Karpas-422 (cell line): ENCODE measurements at regions not wholly inside any gene's neighbourhood (a gene's known extent, or its start where the extent isn't known, plus 50 kb on each side); places are given as distances from the start of the nearest gene placed in this dataset.

Source experiments
- DNase-seq: peaks from one replicate; pipeline ENCODE4 v3.0.0-alpha.2; 2015
- H2AFZ ChIP-seq: fragments of 200-600 bp; sonication (generic); 2 replicates; pipeline ENCODE4 v1.6.1; 2014; ENCODE audit warnings: antibody characterized with exemption, low read length, mixed read lengths
- H3K27ac ChIP-seq: fragments of 200-600 bp; sonication (generic); 2 replicates; pipeline ENCODE4 v1.5.1; 2014; ENCODE audit warnings: mild to moderate bottlenecking, low read length, moderate library complexity
- H3K27me3 ChIP-seq: fragments of 200-600 bp; sonication (generic); 2 replicates; pipeline ENCODE4 v1.6.1; 2014; ENCODE audit warnings: low read length, mixed read lengths
- H3K36me3 ChIP-seq: fragments of 200-600 bp; sonication (generic); 2 replicates; pipeline ENCODE4 v1.6.1; 2014; ENCODE audit warnings: low read length, mixed read lengths; ENCODE audit not compliant: insufficient read depth
- H3K4me1 ChIP-seq: fragments of 200-600 bp; sonication (generic); 2 replicates; pipeline ENCODE4 v1.6.1; 2014; ENCODE audit warnings: mild to moderate bottlenecking, low read length, mixed read lengths
- H3K4me2 ChIP-seq: fragments of 200-600 bp; sonication (generic); 2 replicates; pipeline ENCODE4 v1.6.1; 2014; ENCODE audit warnings: low read length, low read depth, mild to moderate bottlenecking; ENCODE audit not compliant: poor library complexity, severe bottlenecking
- H3K4me3 ChIP-seq: fragments of 200-600 bp; sonication (generic); 2 replicates; pipeline ENCODE4 v1.5.1; 2014; ENCODE audit warnings: mild to moderate bottlenecking, antibody characterized with exemption, low read length, mixed read lengths
- H3K79me2 ChIP-seq: fragments of 200-600 bp; sonication (generic); 2 replicates; pipeline ENCODE4 v1.6.1; 2014; ENCODE audit warnings: mild to moderate bottlenecking, low read length, mixed read lengths
- H3K9ac ChIP-seq: fragments of 200-600 bp; sonication (generic); 2 replicates; pipeline ENCODE4 v1.6.0; 2014; ENCODE audit warnings: low read length
- H3K9me2 ChIP-seq: fragments of 200-600 bp; sonication (generic), shearing (Covaris generic); replicated peaks from 2 replicates; pipeline ENCODE4 v1.6.0; 2014; ENCODE audit warnings: mild to moderate bottlenecking, low read length, moderate library complexity; ENCODE audit not compliant: insufficient read depth
- H3K9me3 ChIP-seq: fragments of 300-700, 200-600 bp; sonication (generic); 2 replicates; pipeline ENCODE4 v1.6.1; 2014; ENCODE audit warnings: low read length, mixed read lengths
- H4K20me1 ChIP-seq: fragments of 200-600 bp; sonication (generic); 2 replicates; pipeline ENCODE4 v1.6.1; 2014; ENCODE audit warnings: mild to moderate bottlenecking, antibody characterized with exemption, low read length, low read depth; ENCODE audit not compliant: insufficient read depth

GRCh38 chr7:136709876-136710275 lies 158.6 kb upstream of the CHRM2 start:
- Histone ChIP-seq H3K9ac (no peak overlapping the region), H3K27ac (no peak overlapping the region)

DNA sequence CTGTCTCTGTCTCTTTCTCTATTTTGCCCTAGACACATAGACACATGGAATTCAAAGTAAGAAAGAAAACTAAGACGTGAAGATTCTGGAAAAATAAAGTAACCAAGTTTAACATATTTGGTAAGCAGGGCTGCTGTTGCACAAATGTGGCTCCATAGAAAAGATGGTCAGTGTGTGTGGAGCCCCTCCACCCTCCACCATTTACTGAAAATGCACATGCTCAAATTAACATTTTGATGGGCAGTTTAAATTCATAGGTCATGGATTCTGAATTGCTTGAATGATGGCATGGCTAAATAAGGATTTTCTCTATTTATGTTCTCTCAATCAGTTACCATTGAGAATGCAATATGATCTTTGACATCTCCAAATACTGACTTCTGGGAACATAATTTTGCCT lies 165.5 kb upstream of the CHRM2 start:
- Histone ChIP-seq H2AFZ (no peak overlapping the region), H3K36me3 (no peaks in the 10 kb centered on the region), H3K9ac (no peak overlapping the region), H3K79me2 (no peaks in the 10 kb centered on the region), H3K9me2 (no peaks in the 10 kb centered on the region), H3K4me3 (no peak overlapping the region), H3K4me2 (no peak overlapping the region), H3K4me1 (no peaks in the 10 kb centered on the region), H3K27ac (no peak overlapping the region), H3K9me3 (no peaks in the 10 kb centered on the region), H3K27me3 (no peaks in the 10 kb centered on the region), H4K20me1 (no peaks in the 10 kb centered on the region)
- no peak for DNase-seq

More at GRCh38 chr7:136709876-136710275, 158.6 kb upstream of the CHRM2 start:
- Histone ChIP-seq H3K4me2 (no peak overlapping the region), H3K9me3 (no peaks in the 10 kb centered on the region), H3K27me3 (no peaks in the 10 kb centered on the region), H3K4me1 (no peaks in the 10 kb centered on the region), H4K20me1 (no peaks in the 10 kb centered on the region), H3K4me3 (no peak overlapping the region), H2AFZ (no peak overlapping the region), H3K9me2 (no peaks in the 10 kb centered on the region), H3K36me3 (no peaks in the 10 kb centered on the region), H3K79me2 (no peaks in the 10 kb centered on the region)
- no peak for DNase-seq

GRCh38 chr7:136698977-136699376 lies 169.5 kb upstream of the CHRM2 start:
- Histone ChIP-seq H3K4me2 (no peak overlapping the region), H3K79me2 (no peaks in the 10 kb centered on the region), H3K9me2 (no peaks in the 10 kb centered on the region), H3K36me3 (no peaks in the 10 kb centered on the region), H4K20me1 (no peaks in the 10 kb centered on the region), H3K4me1 (no peaks in the 10 kb centered on the region), H2AFZ (no peak overlapping the region), H3K9ac (no peak overlapping the region), H3K27ac (no peak overlapping the region), H3K27me3 (no peaks in the 10 kb centered on the region), H3K4me3 (no peak overlapping the region), H3K9me3 (no peaks in the 10 kb centered on the region)
- no peak for DNase-seq

- Histone ChIP-seq H3K36me3 (no peaks in the 10 kb centered on the region), H2AFZ (no peak overlapping the region), H3K4me2 (no peak overlapping the region), H3K9ac (no peak overlapping the region), H3K27ac (no peak overlapping the region), H3K9me2 (no peaks in the 10 kb centered on the region), H3K4me3 (no peak overlapping the region), H4K20me1 (no peaks in the 10 kb centered on the region), H3K9me3 (no peaks in the 10 kb centered on the region), H3K27me3 (no peaks in the 10 kb centered on the region), H3K4me1 (no peaks in the 10 kb centered on the region), H3K79me2 (no peaks in the 10 kb centered on the region)
- no peak for DNase-seq
These were observed 170.2 kb upstream of the CHRM2 start for GRCh38 chr7:136698231-136698630.

- H3K27me3 ChIP-seq: no peaks in the 10 kb centered on the region; the same call in 1 of the 2 replicates
- H3K36me3 ChIP-seq: no peaks in the 10 kb centered on the region
- no peak overlapping the region for H3K27ac ChIP-seq
- no peaks in the 10 kb centered on the region for H3K79me2 ChIP-seq
- H4K20me1 ChIP-seq: no peaks in the 10 kb centered on the region
- no peaks in the 10 kb centered on the region for H3K9me3 ChIP-seq
- no peak overlapping the region for H3K4me2 ChIP-seq
- H2AFZ ChIP-seq: no peak overlapping the region
- no peaks in the 10 kb centered on the region for H3K4me1 ChIP-seq
- H3K9ac ChIP-seq: no peak overlapping the region
- no peak overlapping the region for H3K4me3 ChIP-seq
- no peaks in the 10 kb centered on the region for H3K9me2 ChIP-seq
- DNase-seq: no peak
These were observed 171.2 kb upstream of the CHRM2 start for GRCh38 chr7:136697271-136697670.

- Histone ChIP-seq H3K4me2 (no peak overlapping the region), H2AFZ (no peak overlapping the region), H3K27me3 (no peaks in the 10 kb centered on the region; the same call in 1 of the 2 replicates), H3K9me2 (no peaks in the 10 kb centered on the region), H3K9me3 (no peaks in the 10 kb centered on the region), H3K4me3 (no peak overlapping the region), H3K79me2 (no peaks in the 10 kb centered on the region), H3K4me1 (no peaks in the 10 kb centered on the region), H4K20me1 (no peaks in the 10 kb centered on the region), H3K9ac (no peak overlapping the region), H3K27ac (no peak overlapping the region), H3K36me3 (no peaks in the 10 kb centered on the region)
- no peak for DNase-seq
These were observed 175.0 kb upstream of the CHRM2 start for GRCh38 chr7:136693166-136694119.

- H4K20me1 ChIP-seq: no peaks in the 10 kb centered on the region
- H3K79me2 ChIP-seq: no peaks in the 10 kb centered on the region
- H3K4me2 ChIP-seq: no peak overlapping the region
- no peaks in the 10 kb centered on the region for H3K9me2 ChIP-seq
- DNase-seq: no peak
- no peak overlapping the region for H3K4me3 ChIP-seq
- no peak overlapping the region for H2AFZ ChIP-seq
- no peak overlapping the region for H3K9ac ChIP-seq
- H3K36me3 ChIP-seq: no peaks in the 10 kb centered on the region
- H3K27ac ChIP-seq: no peak overlapping the region
- no peaks in the 10 kb centered on the region; the same call in 1 of the 2 replicates for H3K27me3 ChIP-seq
- H3K4me1 ChIP-seq: no peaks in the 10 kb centered on the region; the same call in 1 of the 2 replicates
- no peaks in the 10 kb centered on the region for H3K9me3 ChIP-seq
These were observed 176.2 kb upstream of the CHRM2 start for GRCh38 chr7:136692221-136692620.

DNA sequence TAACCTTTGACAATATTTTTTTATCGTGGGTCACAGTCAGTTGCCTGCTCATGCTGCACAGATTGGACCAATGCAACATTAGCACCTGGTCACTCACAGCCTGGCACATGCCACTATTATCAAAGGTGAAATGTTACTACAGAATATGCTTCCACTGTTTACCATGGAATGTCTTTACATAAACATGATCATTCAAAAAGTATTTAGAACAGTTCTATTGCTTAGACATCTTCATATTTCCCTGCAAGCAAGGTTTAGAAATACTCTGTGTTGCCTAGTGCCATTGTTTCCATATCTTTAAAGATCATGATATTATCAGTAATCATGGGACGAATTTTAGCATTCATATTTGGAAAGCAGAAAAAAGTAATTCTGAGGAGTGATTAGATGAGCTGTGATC lies 179.9 kb upstream of the CHRM2 start:
- no peaks in the 10 kb centered on the region for H3K79me2 ChIP-seq
- no peaks in the 10 kb centered on the region for H3K36me3 ChIP-seq
- no peaks in the 10 kb centered on the region for H3K9me3 ChIP-seq
- no peak for DNase-seq
- H4K20me1 ChIP-seq: no peaks in the 10 kb centered on the region
- no peaks in the 10 kb centered on the region for H3K9me2 ChIP-seq
- no peak overlapping the region for H2AFZ ChIP-seq
- H3K9ac ChIP-seq: no peak overlapping the region
- H3K4me2 ChIP-seq: no peak overlapping the region
- no peak overlapping the region for H3K4me3 ChIP-seq
- peaks cover 7% of the 10 kb centered on the region for H3K4me1 ChIP-seq
- H3K27me3 ChIP-seq: no peaks in the 10 kb centered on the region; the same call in 1 of the 2 replicates
- H3K27ac ChIP-seq: no peak overlapping the region
